Heart left ventricle (tissue), 16 donors: ENCODE measurements at regions not wholly inside any gene's neighbourhood (a gene's known extent, or its start where the extent isn't known, plus 50 kb on each side); places are given as distances from the start of the nearest gene placed in this dataset.
"Not testable (repeated sequence)": the region's sequence is repeated elsewhere in the genome, so short reads cannot be mapped to it uniquely, and the experiment has no call there.

Source experiments
- ATAC-seq, 4 donors: fragments of 200-7000 bp; cut with Tn5 transposase; one replicate each; pipeline ENCODE4 v1.9.1; 2020 to 2022; ENCODE audit warnings: moderate library complexity in 4 of 4, mild to moderate bottlenecking in 3 of 4, moderate number of reproducible peaks in 1 of 4
- DNase-seq, 5 donors: peaks; one replicate each; pipeline ENCODE4 v3.0.0-alpha.2; 2020
- H3K27ac ChIP-seq, 12 donors: fragments of 200-600 bp; sonication (generic) in 4 of 12; one replicate each; pipeline versions ENCODE4 v1.5.0 to v1.8.0; 2016 to 2022; ENCODE audit warnings: mild to moderate bottlenecking in 2 of 12
- H3K27me3 ChIP-seq, 9 donors: fragments of 200-600 bp; sonication (generic) in 2 of 9; one replicate each; pipeline versions ENCODE4 v1.5.1 to v1.8.0; 2016 to 2022; ENCODE audit warnings: mild to moderate bottlenecking in 3 of 9
- H3K36me3 ChIP-seq, 9 donors: fragments of 200-600 bp; sonication (generic) in 2 of 9; one replicate each; pipeline versions ENCODE4 v1.5.0 to v1.8.0; 2018 to 2022; ENCODE audit warnings: mild to moderate bottlenecking in 2 of 9
- H3K4me1 ChIP-seq, 12 donors: fragments of 200-600 bp; sonication (generic) in 4 of 12; one replicate each; pipeline versions ENCODE4 v1.5.0 to v1.8.0; 2016 to 2022; ENCODE audit warnings: mild to moderate bottlenecking in 3 of 12
- H3K4me3 ChIP-seq, 12 donors: fragments of 200-600 bp; sonication (generic) in 4 of 12; one replicate each; pipeline versions ENCODE4 v1.5.0 to v1.8.0; 2017 to 2022; ENCODE audit warnings: mild to moderate bottlenecking in 9 of 12, moderate library complexity in 4 of 12
- H3K9me3 ChIP-seq, 12 donors: fragments of 200-600 bp; sonication (generic) in 4 of 12; one replicate each; pipeline versions ENCODE4 v1.5.0 to v1.8.0; 2016 to 2022; ENCODE audit warnings: mild to moderate bottlenecking in 1 of 12
- CTCF ChIP-seq, 12 donors: fragments of 200-600 bp; sonication (generic) in 4 of 12; IDR thresholded peaks; one replicate each; pipeline versions ENCODE4 v1.5.0 to v1.8.0; 2018 to 2022; ENCODE audit warnings: antibody characterized with exemption in 12 of 12, mild to moderate bottlenecking in 5 of 12
- POLR2A ChIP-seq, 2 donors: fragments of 450-650 bp; IDR thresholded peaks; one replicate each; pipeline ENCODE4 v1.6.1; 2017; ENCODE audit warnings: antibody characterized with exemption in 2 of 2, mild to moderate bottlenecking in 2 of 2, moderate library complexity in 2 of 2
- WGBS, 4 donors: extraction: QIAGEN DNeasy Blood & Tissue Kit in 2 of 4; methylation state at CpG; one replicate each; pipeline versions ENCODE4 v1.1.5 to v1.1.7; 2013 to 2018; 5-methylcytosine and 5-hydroxymethylcytosine counted together
- intact Hi-C, 10 donors: fragments of 100-400 bp; cut with DNase I; formaldehyde crosslinking; loops; one replicate each; pipeline versions ENCODE4 v1.11.1 to v1.14.2; 2022
- donor health status: ischemic (EF 13 %, LVEDD 7.1; RV severe dilation, severe dysfunction).
- donor health status: healthy with polysubstance abuse.
- donor health status: DM: no; HTN: yes; CAD: no.
- donor health status: DM: no; HTN: no; CAD: no.
- donor health status: ischemic (EF 25% LVEDD 6.9; RV normal size, moderate dysfunction).
- donor health status: ischemic (EF 25% LVEDD 5.7; RV mildly dilated, moderate dysfunction).
- donor health status: healthy.
- donor health status: DM: yes; HTN: yes; CAD: no.
- donor health status: ischemic (EF 35%, LVEDD 5.7; RV mildly dilated, moderate dysfunction).
- donor health status: nonischemic (EF 11% LVEDD 7.7; RV severe dilation, severe dysfunction).
- donor health status: DM: yes; HTN: yes; CAD: no.
- donor health status: PGD.
- donor health status: ischemic (EF 29% LVEDD 5.4; RV normal size, mild dysfunction).
- donor health status: nonischemic (EF 23%, LVEDD 6.1; RV moderate dilation, normal function).

GRCh38 chr6:167238694-167239467, 52.2 kb upstream of the UNC93A start:
- H3K27ac ChIP-seq: no peak overlapping the region
- no peaks in the 10 kb centered on the region for H3K4me1 ChIP-seq
- H3K9me3 ChIP-seq: no peaks in the 10 kb centered on the region
- intact Hi-C loops: no loop called here
- no peak for ATAC-seq
- peaks cover 0 to 12% (median 0%) of the 10 kb centered on the region in 9 donors for H3K27me3 ChIP-seq
- H3K4me3 ChIP-seq: no peak overlapping the region
- TF ChIP-seq CTCF (IDR thresholded peaks at IDR 0.05): no peak
- no peak for TF ChIP-seq POLR2A (IDR thresholded peaks at IDR 0.05)
- 83 to 90% (median 89%) methylated on average over 12 of the region's 12 CpGs for WGBS, 4 donors
- H3K36me3 ChIP-seq: no peaks in the 10 kb centered on the region
- DNase-seq: no peak

GRCh38 chr6:167239470-167239869, 51.6 kb upstream of the UNC93A start:
- DNase-seq, H3K9me3 ChIP-seq, H3K36me3 ChIP-seq, ATAC-seq, H3K4me3 ChIP-seq, H3K4me1 ChIP-seq, intact Hi-C loops, H3K27ac ChIP-seq: not testable (repeated sequence)
- 91 to 100% (median 94%) methylated on average over 2 of the region's 2 CpGs for WGBS, 4 donors
- peaks cover 0 to 15% (median 3%) of the 10 kb centered on the region in 9 donors for H3K27me3 ChIP-seq

- Histone ChIP-seq H3K9me3 (no peaks in the 10 kb centered on the region), H3K27me3 (peaks cover 0 to 18% (median 3%) of the 10 kb centered on the region in 9 donors), H3K36me3 (no peaks in the 10 kb centered on the region), H3K27ac (no peak overlapping the region), H3K4me3 (no peak overlapping the region), H3K4me1 (no peaks in the 10 kb centered on the region)
- ATAC-seq: no peak
- WGBS, 4 donors: 89 to 93% (median 91%) methylated on average over 15 to 18 of the region's 18 CpGs
- no peak for DNase-seq
- no peak for TF ChIP-seq CTCF (IDR thresholded peaks at IDR 0.05)
- no peak for TF ChIP-seq POLR2A (IDR thresholded peaks at IDR 0.05)
- intact Hi-C loops: no loop called here
Measured at GRCh38 chr6:167240034-167240541, 51.0 kb upstream of the UNC93A start.
